LoVo (cell line): ENCODE measurements at regions not wholly inside any gene's neighbourhood (a gene's known extent, or its start where the extent isn't known, plus 50 kb on each side); places are given as distances from the start of the nearest gene placed in this dataset.

Source experiments
- DNase-seq: peaks from one replicate; pipeline ENCODE4 v3.0.0-alpha.2; 2016; ENCODE audit warnings: low spot score

DNA sequence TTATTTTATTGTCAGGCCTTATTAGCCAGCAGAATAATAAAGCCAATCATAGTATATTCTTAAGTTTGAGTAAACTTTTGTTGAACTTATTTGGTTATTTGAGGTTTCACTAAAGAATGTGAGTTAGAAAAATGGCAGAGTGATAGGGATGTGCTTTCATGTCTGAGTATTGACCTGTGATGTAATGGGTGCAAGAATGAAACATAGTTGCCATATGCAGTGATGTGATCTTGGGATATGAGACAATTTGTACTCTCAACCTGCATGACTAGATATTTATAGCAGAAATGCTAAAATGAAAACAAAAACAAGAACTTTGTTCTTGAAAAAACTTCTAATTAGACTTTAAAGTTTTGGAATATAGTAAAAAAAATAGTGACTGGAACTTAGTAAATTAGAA is 97.9 kb downstream of the DISP1 start:
- DNase-seq = no peak

DNA sequence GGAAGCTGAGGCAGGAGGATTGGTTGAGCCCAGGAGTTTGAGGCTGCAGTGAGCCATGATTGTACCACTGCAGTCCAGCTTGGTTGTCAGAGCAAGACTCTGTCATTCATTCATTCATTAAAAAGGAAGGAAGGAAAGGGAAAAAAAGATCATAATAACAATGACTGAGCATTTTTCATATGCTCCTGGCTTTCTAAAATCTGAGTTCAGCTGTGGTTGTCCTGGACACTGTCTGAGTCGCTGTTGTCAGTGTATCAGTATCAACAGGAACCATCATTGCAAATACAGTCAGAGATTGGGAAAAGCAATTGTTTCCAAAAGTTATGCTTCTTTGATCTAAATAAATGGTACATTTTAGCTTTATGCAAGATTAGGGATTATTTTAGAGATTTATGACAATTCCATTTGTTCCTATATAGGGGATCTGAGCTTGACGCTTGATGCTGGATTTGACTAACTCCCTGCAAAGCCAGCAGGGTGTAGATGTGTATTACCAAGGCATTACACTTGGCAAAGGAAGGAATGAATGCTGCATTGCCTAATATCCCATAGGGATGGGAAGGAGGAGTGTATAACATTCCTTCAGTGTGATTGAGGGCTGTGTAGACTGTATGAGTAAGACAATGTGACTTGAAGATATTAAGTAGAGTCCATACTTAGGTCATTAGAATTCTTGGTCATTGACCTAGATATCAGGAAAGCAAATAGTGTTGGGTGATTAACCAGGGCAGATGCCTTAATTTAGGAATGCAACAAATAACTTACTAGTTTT is 100.2 kb downstream of the DISP1 start:
- DNase-seq = no peak

DNA sequence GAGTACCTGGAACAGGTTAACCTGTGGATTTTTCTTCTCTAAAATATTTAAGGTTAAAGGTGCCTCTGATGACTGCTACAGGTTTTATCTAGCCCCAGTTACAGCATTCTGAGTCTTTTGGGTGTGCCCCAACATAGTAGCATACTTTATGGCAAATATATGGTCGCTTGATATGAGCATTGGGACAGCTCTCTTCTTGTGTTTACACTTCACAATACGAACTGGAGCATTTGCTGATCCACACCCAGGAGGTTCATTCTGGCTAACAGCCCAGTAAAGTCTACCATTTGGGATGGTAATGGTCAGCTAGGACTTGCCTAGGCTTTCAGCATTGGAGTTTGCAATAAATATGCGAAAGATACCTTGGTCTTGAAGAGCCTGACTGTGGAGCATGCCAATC is 101.3 kb downstream of the DISP1 start:
- DNase-seq = no peak

DNA sequence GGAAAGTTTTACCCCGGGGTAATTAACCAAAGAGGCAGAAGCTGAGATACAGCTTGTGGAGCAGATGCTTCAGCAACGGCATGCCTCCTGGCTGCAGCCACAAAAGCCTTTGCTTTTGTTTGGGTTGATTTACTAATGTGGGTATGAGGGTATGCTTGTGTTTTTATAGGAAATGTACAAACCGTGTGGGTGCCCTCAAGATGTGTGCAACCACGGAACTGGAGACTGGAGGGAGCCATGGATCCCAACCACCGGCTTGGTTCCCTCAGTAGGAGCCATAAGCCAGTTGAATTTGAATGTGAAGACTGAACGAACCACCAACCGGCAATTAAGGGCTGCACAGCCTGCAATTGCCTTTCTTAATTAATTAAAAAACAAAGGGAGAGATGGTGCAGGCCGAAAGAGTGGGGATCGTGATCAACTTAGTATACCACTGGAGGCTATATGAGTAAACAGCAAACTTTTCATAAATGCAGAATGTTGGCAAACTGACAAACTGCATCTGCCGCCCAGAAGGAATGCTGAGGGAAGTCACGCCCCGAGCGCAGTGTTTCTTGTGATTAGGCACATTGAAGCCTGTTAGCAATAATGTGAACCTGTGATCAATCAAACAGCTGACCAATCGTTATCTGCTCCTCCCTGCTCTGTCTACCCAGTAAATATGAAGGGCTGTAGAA is 104.1 kb downstream of the DISP1 start:
- DNase-seq = no peak

DNA sequence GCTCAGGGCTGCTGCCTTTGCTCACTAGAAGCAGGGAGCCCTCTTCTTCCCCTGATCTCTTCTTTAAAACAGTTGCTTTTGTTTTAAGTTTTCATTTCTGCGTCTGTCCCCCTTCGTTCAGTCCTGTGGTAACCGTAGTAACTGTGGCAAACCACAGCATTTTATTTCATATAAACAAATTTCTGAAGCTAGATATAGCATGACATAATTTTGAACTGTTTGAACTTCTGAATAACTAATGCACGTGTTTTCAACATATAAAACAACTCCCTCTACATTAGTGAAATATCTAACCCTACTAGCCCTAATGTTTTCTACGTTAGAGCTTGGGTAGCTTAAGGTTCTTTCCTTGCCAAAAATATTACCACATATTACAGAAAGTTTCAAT is 104.6 kb downstream of the DISP1 start:
- no peak for DNase-seq

DNA sequence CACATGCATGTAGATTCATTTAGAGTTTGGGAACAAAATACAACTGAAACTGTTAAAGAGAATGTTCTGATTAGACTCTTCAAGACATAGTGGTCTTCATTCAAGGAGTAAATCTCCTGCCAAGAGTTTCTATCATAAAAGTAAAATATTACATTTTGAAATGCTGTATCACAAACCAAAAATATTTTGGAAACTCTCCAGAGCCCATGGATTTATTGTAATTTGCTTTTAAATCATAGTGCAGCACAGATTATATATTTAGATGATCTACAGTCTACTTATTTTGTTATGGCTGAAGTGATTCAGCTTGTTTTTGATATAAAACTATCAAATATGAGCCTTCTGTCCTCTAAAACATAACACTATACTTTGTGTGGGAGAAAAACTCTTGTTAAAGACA is 105.3 kb downstream of the DISP1 start:
- no peak for DNase-seq

DNA sequence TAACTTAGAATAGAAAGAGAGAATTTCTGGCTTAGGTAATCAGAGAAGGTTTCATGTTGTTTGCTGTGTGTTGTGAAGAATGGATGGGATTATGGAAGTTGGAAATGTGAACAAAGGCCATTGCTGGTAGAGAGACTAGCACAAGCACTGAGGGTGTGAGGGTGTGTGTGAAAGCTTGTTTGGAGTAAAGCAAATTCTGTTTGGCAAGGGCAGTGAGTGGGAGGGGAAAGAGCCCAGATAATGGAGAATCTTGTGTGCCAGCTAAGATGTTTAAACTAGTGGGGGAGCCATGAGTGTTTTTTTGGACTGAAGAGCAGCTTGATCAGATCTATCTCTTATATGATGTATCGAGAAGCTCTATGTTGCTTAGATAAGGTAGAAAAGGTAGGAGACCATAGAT is 107.1 kb downstream of the DISP1 start:
- DNase-seq = no peak

DNA sequence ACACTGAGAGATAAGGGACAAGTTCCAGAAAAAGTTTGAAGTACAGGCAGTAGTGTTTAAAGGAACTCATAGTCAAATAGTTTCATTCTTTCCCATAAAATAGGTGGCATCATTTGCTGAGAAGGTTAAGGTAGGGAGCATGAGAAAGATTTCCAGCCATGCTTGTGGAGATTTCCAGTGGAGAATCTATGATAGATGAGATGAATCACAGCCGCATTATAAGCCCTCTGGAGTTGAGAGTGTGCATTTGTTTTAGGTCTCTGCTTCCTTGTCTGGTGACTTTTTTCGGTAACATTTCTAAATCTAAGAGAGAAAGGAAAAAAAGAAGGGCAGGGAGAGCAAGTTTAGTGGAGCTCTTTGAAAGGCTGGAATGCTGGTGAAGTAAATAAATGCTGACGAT is 108.7 kb downstream of the DISP1 start:
- DNase-seq = no peak

DNA sequence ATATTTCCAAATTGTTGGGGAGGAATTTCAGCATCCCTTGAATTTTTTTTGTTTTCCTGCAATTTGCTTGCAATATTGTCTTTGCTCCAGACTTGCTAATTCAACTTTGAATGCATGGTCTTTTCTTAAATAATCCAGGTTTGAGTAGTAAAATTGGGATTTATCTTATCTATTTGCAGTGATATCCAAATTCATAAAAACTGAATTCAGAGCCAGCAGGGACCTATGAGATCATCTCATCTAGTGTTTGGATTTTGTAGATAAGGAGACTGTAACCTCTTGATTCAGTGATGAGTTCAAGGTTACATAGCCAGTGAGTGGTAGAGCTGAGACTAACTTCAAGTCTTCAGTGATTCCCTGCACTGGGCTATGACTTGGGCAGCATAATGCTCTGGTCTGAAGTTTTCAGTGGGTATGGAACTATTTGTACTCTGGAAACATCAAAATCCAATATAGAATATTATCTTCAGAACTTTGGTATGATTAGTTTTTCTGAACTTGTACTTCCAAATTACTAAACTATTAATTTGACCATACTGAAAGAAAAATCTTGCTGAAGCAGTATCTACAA is 109.4 kb downstream of the DISP1 start:
- no peak for DNase-seq

DNA sequence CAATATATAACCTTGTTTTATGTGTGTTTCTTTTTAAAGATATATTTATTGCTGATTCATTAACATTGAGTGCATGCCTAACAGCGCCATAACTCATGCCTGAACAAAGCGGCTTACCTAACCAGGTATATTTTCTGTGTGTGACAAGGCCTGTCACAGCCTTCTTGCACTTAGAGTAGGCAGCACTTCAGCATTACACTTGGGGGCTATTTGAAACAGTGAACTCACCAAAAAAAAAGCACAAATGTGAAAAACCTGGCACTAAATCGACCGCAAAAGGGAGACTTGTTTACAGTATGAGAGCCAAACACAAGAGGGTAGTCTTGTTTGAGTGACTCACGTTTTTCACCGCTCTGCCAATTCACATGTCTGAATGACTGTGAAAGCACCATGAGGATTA is 111.7 kb downstream of the DISP1 start:
- no peak for DNase-seq

DNA sequence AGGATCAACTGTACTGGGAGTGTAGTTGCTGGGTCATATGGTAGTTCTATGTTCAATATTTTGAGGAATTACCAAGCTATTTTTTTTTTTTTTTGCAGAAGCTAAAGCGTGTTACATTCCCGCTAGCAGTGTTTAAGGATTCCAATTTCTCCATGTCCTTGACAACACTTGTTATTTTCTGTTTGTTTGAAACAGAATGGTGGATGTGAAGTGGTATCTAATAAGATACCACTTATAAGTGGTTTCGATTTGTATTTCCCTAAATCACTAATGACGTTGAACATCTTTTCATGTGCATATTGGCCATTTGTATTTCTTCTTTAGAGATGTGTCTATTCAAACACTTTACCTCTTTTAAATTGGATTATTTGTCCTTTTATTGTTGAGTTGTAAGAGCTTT is 112.2 kb downstream of the DISP1 start:
- no peak for DNase-seq

DNA sequence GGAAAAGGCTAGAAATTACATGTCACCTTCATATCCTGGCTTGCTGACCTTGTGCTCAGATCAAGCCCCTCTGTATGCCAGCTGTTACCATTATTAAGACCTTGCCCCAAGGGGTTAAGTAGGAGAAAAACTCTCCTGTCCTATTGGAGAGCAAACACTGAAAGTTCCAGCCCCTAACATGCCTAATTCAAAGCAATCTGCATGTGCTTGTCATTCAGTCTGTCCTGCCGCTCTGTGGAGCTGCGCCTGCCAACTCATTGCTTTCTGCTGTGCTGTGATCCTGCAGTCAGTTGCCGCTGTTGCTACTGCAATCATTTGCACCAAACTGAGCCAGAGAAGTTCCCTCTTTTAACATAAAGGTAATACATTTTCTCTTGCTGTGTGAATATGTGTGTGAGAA is 113.4 kb downstream of the DISP1 start:
- no peak for DNase-seq

DNA sequence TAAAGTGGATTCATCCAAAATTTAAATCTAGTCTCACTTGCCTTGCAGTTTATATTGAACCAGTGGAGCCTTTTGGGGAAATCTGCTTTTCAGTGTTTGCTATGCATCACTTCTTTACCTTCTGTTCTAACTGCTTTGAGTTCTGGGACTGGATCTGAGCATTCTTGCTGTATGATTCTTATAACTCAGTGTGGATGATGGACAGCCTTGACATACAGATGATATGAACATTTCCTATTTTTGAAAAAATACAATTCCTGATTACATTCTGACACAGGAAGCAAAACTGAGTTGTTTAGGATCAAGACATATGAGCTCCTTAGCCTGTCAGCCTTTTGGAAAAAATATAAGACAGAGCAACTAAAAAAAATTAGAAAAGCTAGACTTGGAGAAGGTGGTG is 115.2 kb downstream of the DISP1 start:
- DNase-seq = no peak

DNA sequence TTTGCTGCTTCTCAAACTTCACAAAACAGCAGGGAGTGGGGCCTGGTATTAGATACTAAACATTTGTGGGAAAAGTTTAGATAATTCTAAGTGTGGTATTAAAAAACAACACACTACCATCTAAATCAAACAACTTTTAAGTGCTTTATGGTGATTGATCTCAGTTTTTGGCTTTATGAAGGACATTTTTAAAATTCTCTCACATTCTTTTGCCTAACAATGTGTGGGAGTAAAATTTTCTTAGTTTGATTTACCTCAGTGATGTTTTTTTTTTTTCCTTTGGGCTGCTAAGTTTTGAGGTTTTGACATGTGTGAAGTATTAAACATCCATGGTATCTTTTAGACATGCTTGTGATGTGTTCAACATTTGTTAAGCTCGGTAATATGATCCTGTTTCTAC is 116.2 kb downstream of the DISP1 start:
- no peak for DNase-seq

DNA sequence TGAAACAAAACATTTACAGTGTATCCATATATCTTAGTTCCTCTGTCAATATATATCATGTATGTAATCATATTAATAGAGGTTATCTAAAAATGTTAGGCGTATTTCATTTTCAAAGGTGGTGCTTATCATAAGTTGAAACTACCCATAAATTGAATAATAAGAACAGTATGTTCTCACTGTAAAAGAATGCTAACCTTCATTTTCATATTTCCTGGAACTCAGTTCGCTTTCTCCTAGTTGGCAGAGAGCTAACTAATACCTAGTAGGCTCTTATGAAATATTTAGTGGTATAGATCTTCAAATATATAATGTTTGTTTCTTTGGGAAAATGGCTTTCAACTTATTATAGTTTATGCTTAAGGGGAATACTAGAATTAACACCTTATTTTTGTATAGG is 118.4 kb downstream of the DISP1 start:
- DNase-seq = no peak

DNA sequence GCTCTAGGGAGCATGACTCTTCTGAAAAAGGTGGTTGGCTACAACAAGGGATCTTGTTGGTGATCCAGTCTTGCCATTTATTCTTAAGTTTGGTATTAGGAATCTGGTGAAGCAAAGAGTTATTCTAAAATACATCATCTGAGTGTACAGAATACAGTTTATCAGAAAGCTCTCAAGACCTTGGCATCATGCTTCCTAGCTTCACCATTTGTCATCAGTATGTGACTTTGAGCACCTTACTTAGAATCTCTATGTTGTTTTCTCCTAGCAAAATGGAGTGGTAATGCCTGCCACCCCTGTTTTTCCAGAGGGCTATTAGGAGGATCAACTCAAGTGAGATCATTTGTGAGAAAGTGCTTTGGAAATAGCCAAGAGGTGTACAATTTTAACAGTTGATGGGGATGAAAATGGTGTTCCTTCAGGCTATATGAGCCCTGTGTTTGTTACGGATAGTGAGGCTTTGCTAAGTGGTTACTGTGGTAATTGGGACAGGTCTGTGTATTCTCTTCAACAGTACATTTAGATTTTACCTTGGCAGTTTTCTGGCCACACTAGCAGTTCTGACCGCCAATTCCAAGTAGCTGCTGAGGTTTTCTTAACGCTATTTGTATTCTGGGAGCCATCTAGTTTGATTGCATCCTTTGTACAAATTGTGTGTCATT is 120.5 kb downstream of the DISP1 start:
- DNase-seq = no peak

DNA sequence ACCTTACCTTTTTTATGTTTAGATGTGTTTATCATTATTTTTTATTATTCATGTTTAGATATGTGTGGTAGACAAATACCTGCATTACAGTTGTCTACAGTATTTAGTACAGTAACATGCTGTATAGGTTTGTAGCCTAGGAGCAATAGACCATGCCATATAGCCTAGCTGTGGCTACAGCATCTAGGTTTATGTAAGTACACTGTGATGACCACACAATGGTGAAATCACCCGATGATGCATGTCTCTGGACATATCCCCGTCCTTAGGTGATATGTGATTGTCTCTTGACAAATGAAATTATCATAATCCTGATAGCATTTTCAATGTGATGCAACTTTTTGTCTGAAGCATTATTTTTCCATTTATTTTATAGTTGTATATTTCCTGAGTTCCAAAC is 121.2 kb downstream of the DISP1 start:
- no peak for DNase-seq

DNA sequence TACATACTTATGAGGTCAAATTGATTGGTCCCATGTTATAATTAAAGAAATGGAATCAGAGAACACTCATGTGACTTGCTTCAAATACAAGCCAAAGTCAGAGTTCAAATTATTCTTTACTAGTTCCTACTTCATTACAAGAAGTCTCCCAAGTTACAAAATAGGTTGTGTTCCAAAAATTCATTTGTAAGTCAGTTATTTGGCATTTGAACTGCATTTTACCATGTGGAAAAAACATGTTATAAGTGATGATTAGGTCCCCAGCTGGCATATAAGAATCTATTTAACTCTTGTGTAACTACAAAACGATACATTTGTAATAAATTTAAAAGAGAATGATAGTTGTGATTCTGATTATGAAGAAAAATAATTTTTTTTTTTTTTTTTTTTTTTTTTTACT is 124.1 kb downstream of the DISP1 start:
- DNase-seq = no peak

DNA sequence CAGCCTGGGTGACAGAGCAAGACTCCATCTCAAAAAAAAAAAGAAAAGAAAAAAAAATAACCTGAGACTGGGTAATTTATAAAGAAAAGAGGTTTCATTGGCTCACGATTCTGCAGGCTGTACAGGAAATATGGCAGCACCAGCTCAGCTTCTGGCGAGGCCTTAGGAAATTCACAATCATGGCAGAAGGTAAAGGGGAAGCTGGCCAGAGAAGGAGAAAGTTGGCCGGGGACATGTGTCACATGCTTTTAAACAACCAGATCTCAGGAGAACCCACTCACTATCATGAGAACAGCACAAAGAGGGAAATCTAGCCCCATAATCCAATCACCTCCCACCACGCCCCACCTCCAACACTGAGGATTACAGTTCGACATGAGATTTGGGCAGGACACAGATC is 125.3 kb downstream of the DISP1 start:
- DNase-seq = no peak

DNA sequence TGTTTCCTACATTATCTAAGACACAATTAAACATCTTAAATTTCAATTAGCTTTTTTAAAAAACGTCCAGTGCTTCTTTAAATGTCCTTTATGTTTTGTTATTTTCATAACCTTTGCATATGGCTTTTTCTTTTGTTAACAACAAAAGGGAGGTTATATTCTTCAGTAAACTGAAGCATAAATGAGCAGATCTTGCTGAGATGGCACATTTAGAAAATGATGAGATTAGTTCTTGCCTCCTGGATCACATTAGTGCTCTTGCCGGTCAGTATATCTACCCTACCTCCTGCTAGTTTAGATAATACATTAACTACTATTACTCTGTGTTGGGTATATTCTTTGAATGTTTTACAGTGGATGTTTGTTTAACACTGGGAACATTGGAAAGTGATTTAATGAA is 126.1 kb downstream of the DISP1 start:
- DNase-seq = no peak

DNA sequence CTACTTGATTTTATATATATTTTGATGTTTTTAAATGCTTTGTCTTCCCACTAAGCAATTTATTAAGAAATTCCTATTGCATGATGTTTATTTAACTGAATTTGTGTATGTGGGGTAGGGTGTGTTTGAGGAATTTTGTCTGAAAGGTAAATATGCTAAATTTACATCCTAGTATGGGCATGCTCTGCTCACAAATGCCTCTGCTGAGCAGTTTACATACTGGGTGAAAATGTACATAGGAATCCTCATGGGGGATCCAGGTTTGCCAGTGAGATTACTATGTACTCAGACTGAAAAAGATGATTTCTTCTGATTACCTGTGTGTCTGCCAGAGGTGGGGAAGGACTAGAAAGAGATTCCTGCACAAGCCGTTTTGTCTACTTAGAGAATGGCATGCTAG is 126.6 kb downstream of the DISP1 start:
- no peak for DNase-seq

DNA sequence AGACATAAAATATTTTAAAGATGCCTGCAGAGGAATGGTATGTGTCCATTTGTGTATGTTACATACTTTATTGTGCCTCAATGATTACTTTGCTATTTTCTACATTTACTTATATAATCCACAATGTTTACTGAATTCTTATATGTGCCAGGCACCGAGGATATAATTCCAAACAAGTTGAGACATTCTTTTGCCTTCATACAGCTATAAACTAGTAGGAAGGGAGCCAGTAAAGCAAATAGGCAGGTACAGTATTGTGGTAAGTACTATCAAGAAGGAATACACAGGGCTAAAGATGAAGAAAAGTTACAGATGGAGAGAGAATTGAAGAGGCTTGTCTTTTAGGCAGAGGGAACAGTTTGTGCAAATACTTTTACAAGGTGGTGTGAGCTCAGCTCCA is 131.6 kb downstream of the DISP1 start:
- no peak for DNase-seq

DNA sequence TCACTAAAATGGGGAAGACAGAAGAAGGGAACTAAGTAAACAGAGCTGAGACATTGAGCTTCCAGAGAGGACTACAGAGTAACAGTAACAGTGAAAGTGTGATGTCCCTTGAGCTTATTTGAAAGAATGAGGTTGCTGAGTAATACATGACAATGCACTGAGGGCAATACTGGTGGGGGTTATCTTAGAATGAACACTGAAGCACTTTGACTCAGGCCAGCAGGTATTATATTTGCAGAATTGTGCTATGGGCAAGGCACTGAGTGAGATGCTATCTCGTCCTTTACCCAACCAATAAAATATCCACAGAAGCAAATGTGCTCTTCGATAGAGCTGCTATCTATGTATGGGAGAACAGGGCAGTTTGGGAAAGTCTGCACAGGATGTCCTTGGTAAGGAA is 133.2 kb downstream of the DISP1 start:
- no peak for DNase-seq
